Neutrophil (primary cell): ENCODE measurements at regions not wholly inside any gene's neighbourhood (a gene's known extent, or its start where the extent isn't known, plus 50 kb on each side); places are given as distances from the start of the nearest gene placed in this dataset.

Source experiments
- H3K27ac ChIP-seq: fragments of 200-600 bp; sonication (generic); 2 replicates; pipeline ENCODE4 v1.5.1; 2016; ENCODE audit warnings: mild to moderate bottlenecking, moderate library complexity
- H3K27me3 ChIP-seq: fragments of 200-600 bp; sonication (generic); 2 replicates; pipeline ENCODE4 v1.6.0; 2016; ENCODE audit warnings: mild to moderate bottlenecking
- H3K36me3 ChIP-seq: fragments of 200-600 bp; sonication (generic); 2 replicates; pipeline ENCODE4 v1.5.1; 2017
- H3K4me1 ChIP-seq, 2 experiments: fragments of 200-600 bp in 1 of 2; sonication (generic) in 1 of 2; 1 replicate in 1 of 2; 2 replicates in 1 of 2; pipeline versions ENCODE4 v1.5.1 to v1.6.1; 2013 to 2016; ENCODE audit warnings: low read depth in 1 of 2, low read length in 1 of 2, mild to moderate bottlenecking in 1 of 2, moderate library complexity in 1 of 2; ENCODE audit not compliant: control insufficient read depth in 1 of 2, insufficient read depth in 1 of 2
- H3K4me3 ChIP-seq, 2 experiments: fragments of 200-600 bp in 1 of 2; sonication (generic) in 1 of 2; 1 replicate in 1 of 2; 2 replicates in 1 of 2; pipeline ENCODE4 v1.5.1; 2013 to 2016; ENCODE audit warnings: low read depth in 1 of 2, low read length in 1 of 2, mild to moderate bottlenecking in 1 of 2, moderate library complexity in 1 of 2
- H3K9me3 ChIP-seq: fragments of 200-600 bp; sonication (generic); 2 replicates; pipeline ENCODE4 v1.5.1; 2016
- TF ChIP-seq, protein P1 (sequence below): fragments of 200-600 bp; sonication (generic); IDR thresholded peaks from 2 replicates; pipeline ENCODE4 v1.5.1; 2016; ENCODE audit warnings: antibody characterized with exemption

DNA sequence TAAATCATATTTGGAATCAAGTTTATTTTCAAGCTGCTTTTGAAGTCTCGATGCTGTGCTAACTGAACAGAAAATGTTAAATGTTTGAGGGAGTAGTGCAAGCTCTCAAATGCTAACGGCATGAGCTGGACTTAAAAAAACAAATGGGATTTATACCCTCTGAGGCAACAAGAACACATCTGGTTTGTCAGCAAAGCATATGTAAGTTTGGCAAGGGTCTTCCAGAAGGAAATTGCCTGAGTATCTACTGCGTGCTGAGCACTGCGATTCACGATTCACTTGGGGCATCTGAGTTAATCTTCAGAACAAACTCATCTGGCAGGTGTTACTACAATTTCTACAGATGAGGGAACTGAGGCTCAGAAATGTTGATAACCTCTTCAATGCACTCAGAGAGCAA is 98.4 kb upstream of the C9orf72 start:
- H3K27ac ChIP-seq: no peak overlapping the region
- no peak overlapping the region for H3K4me3 ChIP-seq
- no peaks in the 10 kb centered on the region for H3K4me1 ChIP-seq
- TF ChIP-seq, protein P1, sequence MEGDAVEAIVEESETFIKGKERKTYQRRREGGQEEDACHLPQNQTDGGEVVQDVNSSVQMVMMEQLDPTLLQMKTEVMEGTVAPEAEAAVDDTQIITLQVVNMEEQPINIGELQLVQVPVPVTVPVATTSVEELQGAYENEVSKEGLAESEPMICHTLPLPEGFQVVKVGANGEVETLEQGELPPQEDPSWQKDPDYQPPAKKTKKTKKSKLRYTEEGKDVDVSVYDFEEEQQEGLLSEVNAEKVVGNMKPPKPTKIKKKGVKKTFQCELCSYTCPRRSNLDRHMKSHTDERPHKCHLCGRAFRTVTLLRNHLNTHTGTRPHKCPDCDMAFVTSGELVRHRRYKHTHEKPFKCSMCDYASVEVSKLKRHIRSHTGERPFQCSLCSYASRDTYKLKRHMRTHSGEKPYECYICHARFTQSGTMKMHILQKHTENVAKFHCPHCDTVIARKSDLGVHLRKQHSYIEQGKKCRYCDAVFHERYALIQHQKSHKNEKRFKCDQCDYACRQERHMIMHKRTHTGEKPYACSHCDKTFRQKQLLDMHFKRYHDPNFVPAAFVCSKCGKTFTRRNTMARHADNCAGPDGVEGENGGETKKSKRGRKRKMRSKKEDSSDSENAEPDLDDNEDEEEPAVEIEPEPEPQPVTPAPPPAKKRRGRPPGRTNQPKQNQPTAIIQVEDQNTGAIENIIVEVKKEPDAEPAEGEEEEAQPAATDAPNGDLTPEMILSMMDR: no peak
- H3K9me3 ChIP-seq: no peaks in the 10 kb centered on the region
- H3K36me3 ChIP-seq: no peaks in the 10 kb centered on the region
- H3K27me3 ChIP-seq: no peaks in the 10 kb centered on the region

DNA sequence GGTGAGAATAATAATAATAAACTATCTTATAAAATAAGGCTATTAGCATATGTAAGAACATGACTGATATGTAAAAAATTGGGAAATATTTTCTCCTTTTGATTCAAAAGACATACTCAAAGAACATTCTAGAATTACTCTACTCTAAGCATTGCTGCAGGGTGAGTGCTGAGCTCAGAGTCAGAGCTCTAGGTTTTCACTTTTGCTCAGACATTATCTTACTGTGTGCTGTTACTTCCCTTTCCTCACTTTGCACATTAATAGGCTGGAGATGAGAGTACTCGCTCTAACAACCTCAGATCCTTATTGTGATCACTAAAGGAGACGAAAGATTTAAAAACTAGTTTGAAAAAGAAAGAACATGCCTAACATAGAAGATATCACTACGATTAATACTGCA is 99.4 kb upstream of the C9orf72 start:
- TF ChIP-seq, protein P1: no peak

DNA sequence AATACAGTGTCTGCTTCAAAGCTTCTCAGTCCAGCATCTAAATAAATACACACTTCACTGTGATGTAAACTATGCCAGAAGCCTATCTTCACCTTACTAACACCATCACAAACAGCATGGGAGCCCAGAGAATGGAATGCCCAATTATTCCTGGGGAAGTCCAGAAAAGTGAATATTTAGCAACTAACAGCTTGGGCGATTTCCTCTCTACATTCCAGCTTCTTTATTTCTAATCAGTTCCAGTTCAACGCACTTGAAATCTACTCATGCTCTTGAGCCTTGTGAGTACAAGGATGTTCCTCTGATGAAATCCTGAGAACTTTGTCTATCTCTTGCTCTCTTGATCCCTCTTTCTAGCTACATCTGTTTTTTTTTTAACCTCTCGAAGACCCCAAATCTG is 100.4 kb upstream of the C9orf72 start:
- no peaks in the 10 kb centered on the region for H3K36me3 ChIP-seq
- no peaks in the 10 kb centered on the region for H3K27me3 ChIP-seq
- no peaks in the 10 kb centered on the region for H3K4me1 ChIP-seq
- no peak overlapping the region for H3K4me3 ChIP-seq
- H3K27ac ChIP-seq: no peak overlapping the region
- no peaks in the 10 kb centered on the region for H3K9me3 ChIP-seq
- TF ChIP-seq, protein P1: no peak

More for the DNA sequence above, 99.4 kb upstream of the C9orf72 start:
- H3K36me3 ChIP-seq: no peaks in the 10 kb centered on the region
- no peak overlapping the region for H3K27ac ChIP-seq
- no peaks in the 10 kb centered on the region for H3K9me3 ChIP-seq
- no peak overlapping the region for H3K4me3 ChIP-seq
- no peaks in the 10 kb centered on the region for H3K4me1 ChIP-seq
- no peaks in the 10 kb centered on the region for H3K27me3 ChIP-seq

DNA sequence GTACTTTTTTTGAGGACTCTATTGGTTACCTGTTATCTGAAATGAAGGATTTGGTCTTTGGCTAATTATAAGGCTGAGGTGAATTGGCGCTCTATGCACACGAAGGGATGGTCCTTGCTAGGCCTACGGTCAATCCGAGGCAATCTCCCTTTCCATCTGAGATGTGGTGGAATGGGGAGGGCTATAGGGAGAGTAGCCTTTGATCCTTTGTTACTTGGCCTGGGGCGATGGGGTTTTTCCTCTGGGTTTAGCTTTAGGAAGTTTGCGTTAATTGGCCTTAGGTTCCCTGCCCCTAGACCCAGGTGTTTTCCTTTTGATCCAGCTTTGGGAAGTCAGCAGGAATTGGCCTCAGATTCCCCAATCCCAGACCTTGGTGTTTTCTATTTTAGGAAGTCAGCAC is 102.1 kb upstream of the C9orf72 start:
- Histone ChIP-seq H3K9me3 (no peaks in the 10 kb centered on the region), H3K4me3 (no peak overlapping the region), H3K36me3 (no peaks in the 10 kb centered on the region), H3K27me3 (no peaks in the 10 kb centered on the region), H3K27ac (no peak overlapping the region), H3K4me1 (no peaks in the 10 kb centered on the region)
- TF ChIP-seq, protein P1: no peak

DNA sequence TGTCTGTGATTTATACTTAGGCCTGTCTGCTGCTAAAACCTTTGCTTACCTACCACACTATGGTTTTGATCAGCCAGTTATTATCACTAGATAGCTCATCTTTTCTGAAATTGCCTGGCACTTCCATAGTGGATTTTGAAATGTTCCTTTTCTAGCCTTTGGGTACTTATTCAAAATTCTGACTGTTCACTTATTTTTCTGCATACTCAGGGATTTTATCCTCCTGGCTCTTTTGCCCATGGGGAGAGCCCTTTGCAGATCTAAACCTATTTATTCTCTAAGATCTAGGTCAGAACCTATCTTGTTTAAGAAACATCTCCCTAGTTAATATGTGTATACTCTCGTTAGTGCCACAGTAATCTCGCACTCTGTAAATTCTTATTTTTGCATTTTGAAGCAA is 103.5 kb upstream of the C9orf72 start:
- TF ChIP-seq, protein P1: no peak

DNA sequence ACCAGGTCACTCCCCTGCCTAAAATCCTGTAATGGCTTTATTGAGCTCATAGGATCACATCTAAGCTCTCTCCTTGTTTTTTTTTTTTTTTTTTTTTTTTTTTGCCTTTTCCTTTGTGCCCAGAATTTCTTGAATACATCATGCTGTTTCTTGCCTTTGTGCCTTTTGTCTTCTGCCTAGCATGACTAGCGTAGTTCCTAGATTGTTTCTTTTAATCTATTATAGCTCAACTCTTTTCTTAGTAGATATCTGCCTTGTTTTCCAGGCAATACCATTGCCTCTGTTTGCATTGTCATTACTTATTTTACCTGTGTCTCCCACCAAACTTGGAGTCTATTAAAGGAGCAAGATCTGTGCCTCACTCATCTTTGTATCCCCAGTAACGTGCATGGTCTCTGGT is 106.1 kb upstream of the C9orf72 start:
- no peaks in the 10 kb centered on the region for H3K27me3 ChIP-seq
- TF ChIP-seq, protein P1: no peak
- H3K9me3 ChIP-seq: no peaks in the 10 kb centered on the region
- H3K36me3 ChIP-seq: no peaks in the 10 kb centered on the region
- no peak overlapping the region for H3K4me3 ChIP-seq
- H3K4me1 ChIP-seq: no peaks in the 10 kb centered on the region
- no peak overlapping the region for H3K27ac ChIP-seq

More for the DNA sequence above, 103.5 kb upstream of the C9orf72 start:
- H3K27ac ChIP-seq: no peak overlapping the region
- no peaks in the 10 kb centered on the region for H3K27me3 ChIP-seq
- H3K9me3 ChIP-seq: no peaks in the 10 kb centered on the region
- H3K4me3 ChIP-seq: no peak overlapping the region
- no peaks in the 10 kb centered on the region for H3K36me3 ChIP-seq
- H3K4me1 ChIP-seq: no peaks in the 10 kb centered on the region
